ENCODE measurements at regions not wholly inside any gene's neighbourhood (a gene's known extent, or its start where the extent isn't known, plus 50 kb on each side); places are given as distances from the start of the nearest gene placed in this dataset.

- TF ChIP-seq CTCF (IDR thresholded peaks at IDR 0.05 in 4 of 5, conservative IDR thresholded peaks at IDR 0.05 in 1 of 5), result no peak
- no peak for TF ChIP-seq POLR2A (IDR thresholded peaks at IDR 0.05)
Measured at GRCh38 chr17:51555153-51555552, 294.8 kb downstream of the UTP18 start.
